Thyroid gland (tissue), 4 donors: ENCODE measurements at regions not wholly inside any gene's neighbourhood (a gene's known extent, or its start where the extent isn't known, plus 50 kb on each side); places are given as distances from the start of the nearest gene placed in this dataset.

ENCODE experiments used
- POLR2A ChIP-seq, 2 donors: fragments of 450-650 bp; IDR thresholded peaks; one replicate each; pipeline ENCODE4 v1.6.1; 2017; ENCODE audit warnings: antibody characterized with exemption in 2 of 2, mild to moderate bottlenecking in 2 of 2, moderate library complexity in 1 of 2
- TF ChIP-seq, protein P1 (sequence below), 6 experiments: fragments of 200-600 bp in 3 of 6; fragments of 450-650 bp in 3 of 6; sonication (generic) in 3 of 6; IDR thresholded peaks; one replicate each; pipeline ENCODE4 v1.5.1; 2016 to 2019; ENCODE audit warnings: antibody characterized with exemption in 6 of 6, mild to moderate bottlenecking in 2 of 6, inconsistent platforms in 1 of 6, moderate library complexity in 1 of 6

DNA sequence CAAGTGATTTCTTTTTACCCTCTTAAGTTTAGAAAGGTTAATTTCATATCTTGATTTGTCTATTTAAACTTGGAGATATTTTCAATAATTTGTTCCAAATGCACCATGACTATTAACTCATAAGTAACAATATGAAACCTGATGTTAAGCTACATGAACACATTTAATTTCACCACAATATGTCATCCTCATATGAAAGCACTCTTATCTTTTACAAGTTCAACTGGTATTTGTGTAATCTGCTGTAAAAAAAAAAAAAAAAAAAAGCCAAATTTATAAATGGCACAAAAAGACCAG, 110.4 kb downstream of the HFE start:
- no peak for TF ChIP-seq POLR2A (IDR thresholded peaks at IDR 0.05)
- TF ChIP-seq, protein P1, sequence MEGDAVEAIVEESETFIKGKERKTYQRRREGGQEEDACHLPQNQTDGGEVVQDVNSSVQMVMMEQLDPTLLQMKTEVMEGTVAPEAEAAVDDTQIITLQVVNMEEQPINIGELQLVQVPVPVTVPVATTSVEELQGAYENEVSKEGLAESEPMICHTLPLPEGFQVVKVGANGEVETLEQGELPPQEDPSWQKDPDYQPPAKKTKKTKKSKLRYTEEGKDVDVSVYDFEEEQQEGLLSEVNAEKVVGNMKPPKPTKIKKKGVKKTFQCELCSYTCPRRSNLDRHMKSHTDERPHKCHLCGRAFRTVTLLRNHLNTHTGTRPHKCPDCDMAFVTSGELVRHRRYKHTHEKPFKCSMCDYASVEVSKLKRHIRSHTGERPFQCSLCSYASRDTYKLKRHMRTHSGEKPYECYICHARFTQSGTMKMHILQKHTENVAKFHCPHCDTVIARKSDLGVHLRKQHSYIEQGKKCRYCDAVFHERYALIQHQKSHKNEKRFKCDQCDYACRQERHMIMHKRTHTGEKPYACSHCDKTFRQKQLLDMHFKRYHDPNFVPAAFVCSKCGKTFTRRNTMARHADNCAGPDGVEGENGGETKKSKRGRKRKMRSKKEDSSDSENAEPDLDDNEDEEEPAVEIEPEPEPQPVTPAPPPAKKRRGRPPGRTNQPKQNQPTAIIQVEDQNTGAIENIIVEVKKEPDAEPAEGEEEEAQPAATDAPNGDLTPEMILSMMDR (IDR thresholded peaks at IDR 0.05), result no peak
